Nephron progenitor cell (in vitro differentiated cells): ENCODE measurements at regions not wholly inside any gene's neighbourhood (a gene's known extent, or its start where the extent isn't known, plus 50 kb on each side); places are given as distances from the start of the nearest gene placed in this dataset.

Experiments
- DNase-seq: peaks from one replicate; pipeline ENCODE4 v3.0.0; 2021
- H3K27ac Mint-ChIP-seq: 2 replicates; pipeline ENCODE4 v1.8.0; 2021; ENCODE audit warnings: mild to moderate bottlenecking, moderate library complexity, mixed read lengths
- H3K27me3 Mint-ChIP-seq: 2 replicates; pipeline ENCODE4 v1.8.0; 2021; ENCODE audit warnings: mild to moderate bottlenecking, low read depth, mixed read lengths; ENCODE audit not compliant: poor library complexity
- H3K36me3 Mint-ChIP-seq: 2 replicates; pipeline ENCODE4 v1.8.0; 2021; ENCODE audit warnings: low read depth, mixed read lengths
- H3K4me1 Mint-ChIP-seq: 2 replicates; pipeline ENCODE4 v1.8.0; 2021; ENCODE audit warnings: mixed read lengths
- H3K4me3 Mint-ChIP-seq: 2 replicates; pipeline ENCODE4 v1.8.0; 2021; ENCODE audit warnings: mild to moderate bottlenecking, moderate library complexity, mixed read lengths
- H3K9me3 Mint-ChIP-seq: 2 replicates; pipeline ENCODE4 v1.8.0; 2021; ENCODE audit warnings: mild to moderate bottlenecking, moderate library complexity, mixed read lengths
- CTCF ChIP-seq: fragments of 200-600 bp; sonication (generic); IDR thresholded peaks from 2 replicates; pipeline ENCODE4 v1.5.0; 2021; ENCODE audit warnings: antibody characterized with exemption

GRCh38 chr3:79937567-79937966, 169.8 kb upstream of the ROBO1 start:
- Mint-ChIP-seq H3K4me1 (no peaks in the 10 kb centered on the region), H3K4me3 (no peak overlapping the region), H3K27ac (no peak overlapping the region), H3K9me3 (no peaks in the 10 kb centered on the region), H3K36me3 (no peaks in the 10 kb centered on the region), H3K27me3 (no peaks in the 10 kb centered on the region)
- no peak for TF ChIP-seq CTCF
- no peak for DNase-seq

- Mint-ChIP-seq H3K36me3 (no peaks in the 10 kb centered on the region), H3K27me3 (no peaks in the 10 kb centered on the region), H3K27ac (no peak overlapping the region), H3K4me3 (no peak overlapping the region), H3K4me1 (no peaks in the 10 kb centered on the region), H3K9me3 (no peaks in the 10 kb centered on the region)
- TF ChIP-seq CTCF, result no peak
- no peak for DNase-seq
Measured at GRCh38 chr3:79930196-79930595, 162.4 kb upstream of the ROBO1 start.

DNA sequence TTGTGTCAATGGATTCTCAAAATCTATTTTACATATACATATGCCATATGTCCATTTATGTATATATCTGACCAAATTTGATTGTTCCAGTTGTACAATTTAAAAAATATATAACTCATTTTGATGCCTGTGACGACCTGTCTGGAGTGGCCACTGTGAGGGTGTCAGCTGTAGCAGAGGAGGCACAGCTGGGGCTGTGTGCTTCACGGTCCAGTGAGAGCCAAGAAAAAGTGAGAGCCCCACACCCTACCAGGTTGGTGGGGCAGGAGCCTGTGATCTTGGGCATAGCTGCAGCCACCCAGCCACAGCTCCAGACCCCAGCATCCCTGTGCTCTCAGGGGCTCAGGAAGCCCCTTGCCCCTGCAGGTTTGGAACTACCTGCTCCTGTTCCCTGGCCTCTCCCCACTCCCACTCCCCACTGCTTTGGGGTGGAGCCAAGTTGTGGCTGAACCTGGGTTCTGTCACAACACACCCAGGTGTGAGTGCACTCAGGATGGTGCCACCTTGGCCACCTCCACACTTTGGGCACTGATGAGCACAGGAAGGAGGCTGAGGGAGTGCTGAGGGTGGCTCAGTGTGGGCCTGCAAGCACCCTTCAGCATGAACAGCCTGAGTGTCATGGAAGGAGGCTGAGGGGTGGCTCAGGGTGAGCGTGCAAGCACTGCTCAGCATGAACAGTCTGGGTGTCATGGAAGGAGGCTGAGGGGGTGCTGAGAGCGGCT, 161.1 kb upstream of the ROBO1 start:
- no peaks in the 10 kb centered on the region for H3K9me3 Mint-ChIP-seq
- no peak overlapping the region for H3K4me3 Mint-ChIP-seq
- H3K27ac Mint-ChIP-seq, result no peak overlapping the region
- no peaks in the 10 kb centered on the region for H3K4me1 Mint-ChIP-seq
- H3K36me3 Mint-ChIP-seq, result no peaks in the 10 kb centered on the region
- H3K27me3 Mint-ChIP-seq, result peaks cover 3% of the 10 kb centered on the region
- no peak for TF ChIP-seq CTCF
- no peak for DNase-seq

- H3K36me3 Mint-ChIP-seq, result no peaks in the 10 kb centered on the region
- no peak for TF ChIP-seq CTCF
- H3K27ac Mint-ChIP-seq, result no peak overlapping the region
- no peaks in the 10 kb centered on the region for H3K4me1 Mint-ChIP-seq
- no peak overlapping the region for H3K4me3 Mint-ChIP-seq
- H3K9me3 Mint-ChIP-seq, result no peaks in the 10 kb centered on the region
- H3K27me3 Mint-ChIP-seq, result peaks cover 3% of the 10 kb centered on the region
- DNase-seq, result no peak
Measured at GRCh38 chr3:79926522-79926921, 158.7 kb upstream of the ROBO1 start.

DNA sequence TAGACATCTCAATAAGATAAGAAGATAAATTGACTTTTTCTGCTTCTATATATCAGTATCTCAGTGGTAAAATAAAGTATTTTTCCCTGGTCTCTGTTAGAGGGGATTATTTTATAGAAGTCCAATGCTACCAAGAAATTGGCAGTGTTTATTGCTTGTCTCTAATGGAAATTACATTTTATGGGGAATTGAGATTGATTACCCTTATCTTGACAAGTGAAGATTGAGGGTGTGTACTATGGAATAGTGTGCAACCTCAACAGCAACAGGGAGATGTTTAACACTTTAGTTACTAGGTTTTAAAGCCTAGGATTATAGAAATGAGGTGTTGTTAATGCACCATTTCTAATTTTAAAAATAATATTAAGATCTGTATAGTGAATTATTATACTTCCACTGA, 154.8 kb upstream of the ROBO1 start:
- H3K4me3 Mint-ChIP-seq, result no peak overlapping the region
- H3K27me3 Mint-ChIP-seq, result peaks cover 7% of the 10 kb centered on the region
- no peaks in the 10 kb centered on the region for H3K4me1 Mint-ChIP-seq
- no peak overlapping the region for H3K27ac Mint-ChIP-seq
- no peak for DNase-seq
- no peaks in the 10 kb centered on the region for H3K36me3 Mint-ChIP-seq
- TF ChIP-seq CTCF, result no peak
- no peaks in the 10 kb centered on the region for H3K9me3 Mint-ChIP-seq

- H3K27me3 Mint-ChIP-seq, result peaks cover 4% of the 10 kb centered on the region
- no peak for TF ChIP-seq CTCF
- H3K4me1 Mint-ChIP-seq, result no peaks in the 10 kb centered on the region
- DNase-seq, result no peak
- no peaks in the 10 kb centered on the region for H3K9me3 Mint-ChIP-seq
- no peak overlapping the region for H3K27ac Mint-ChIP-seq
- no peak overlapping the region for H3K4me3 Mint-ChIP-seq
- H3K36me3 Mint-ChIP-seq, result no peaks in the 10 kb centered on the region
Measured at GRCh38 chr3:79917561-79917960, 149.8 kb upstream of the ROBO1 start.
